CD1c-positive myeloid dendritic cell (primary cell): ENCODE measurements at regions not wholly inside any gene's neighbourhood (a gene's known extent, or its start where the extent isn't known, plus 50 kb on each side); places are given as distances from the start of the nearest gene placed in this dataset.

ENCODE experiments used
- DNase-seq: peaks from one replicate; pipeline ENCODE4 v3.0.0-alpha.2; 2016; ENCODE audit errors: extremely low spot score

GRCh38 chr2:173819852-173820251 lies 145.3 kb downstream of the SP3 start:
- no peak for DNase-seq

DNA sequence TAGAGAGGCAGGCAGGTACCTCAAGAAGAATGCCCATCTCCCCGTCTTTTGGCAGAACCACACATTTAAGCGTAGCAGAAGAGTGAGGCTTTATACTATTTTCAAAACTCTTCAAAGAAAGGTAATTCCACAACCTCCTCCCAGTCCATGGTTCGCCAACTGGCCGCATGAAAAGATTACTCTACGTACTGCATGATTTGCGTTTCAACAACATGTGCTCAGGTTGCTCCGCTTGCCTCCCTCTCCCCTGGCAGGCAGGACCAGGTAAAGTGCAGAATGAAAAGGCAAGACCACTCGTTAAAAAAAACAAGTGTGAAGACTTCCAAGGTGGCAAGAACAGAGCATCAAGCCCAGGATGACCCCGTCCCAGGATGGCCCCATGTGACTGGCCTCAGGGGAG lies 143.7 kb downstream of the SP3 start:
- no peak for DNase-seq

GRCh38 chr2:173822889-173823542 lies 142.2 kb downstream of the SP3 start:
- no peak for DNase-seq

DNA sequence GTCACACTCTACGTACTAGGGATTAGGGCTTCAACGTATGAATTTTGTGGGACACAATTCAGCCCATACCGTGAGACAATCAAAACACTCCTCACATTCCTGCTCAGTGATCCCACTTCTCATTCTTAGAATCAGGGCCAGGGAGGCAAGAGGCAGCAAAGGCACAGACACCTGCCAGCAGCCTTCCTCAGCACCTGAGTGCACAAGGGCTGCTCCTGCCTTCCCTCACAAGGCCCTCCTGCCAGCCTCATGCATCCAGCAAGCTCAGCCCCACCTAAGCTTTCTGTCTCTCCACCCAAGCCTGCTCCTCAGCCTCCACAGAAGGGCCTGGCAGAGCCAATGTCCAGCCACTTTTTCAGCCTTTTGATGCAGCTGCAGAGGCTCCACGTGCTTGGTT lies 141.6 kb downstream of the SP3 start:
- no peak for DNase-seq

GRCh38 chr2:173828189-173829142 lies 136.7 kb downstream of the SP3 start:
- DNase-seq, result no peak

GRCh38 chr2:173829727-173830126 lies 135.4 kb downstream of the SP3 start:
- no peak for DNase-seq

GRCh38 chr2:173830170-173830569 lies 135.0 kb downstream of the SP3 start:
- no peak for DNase-seq

DNA sequence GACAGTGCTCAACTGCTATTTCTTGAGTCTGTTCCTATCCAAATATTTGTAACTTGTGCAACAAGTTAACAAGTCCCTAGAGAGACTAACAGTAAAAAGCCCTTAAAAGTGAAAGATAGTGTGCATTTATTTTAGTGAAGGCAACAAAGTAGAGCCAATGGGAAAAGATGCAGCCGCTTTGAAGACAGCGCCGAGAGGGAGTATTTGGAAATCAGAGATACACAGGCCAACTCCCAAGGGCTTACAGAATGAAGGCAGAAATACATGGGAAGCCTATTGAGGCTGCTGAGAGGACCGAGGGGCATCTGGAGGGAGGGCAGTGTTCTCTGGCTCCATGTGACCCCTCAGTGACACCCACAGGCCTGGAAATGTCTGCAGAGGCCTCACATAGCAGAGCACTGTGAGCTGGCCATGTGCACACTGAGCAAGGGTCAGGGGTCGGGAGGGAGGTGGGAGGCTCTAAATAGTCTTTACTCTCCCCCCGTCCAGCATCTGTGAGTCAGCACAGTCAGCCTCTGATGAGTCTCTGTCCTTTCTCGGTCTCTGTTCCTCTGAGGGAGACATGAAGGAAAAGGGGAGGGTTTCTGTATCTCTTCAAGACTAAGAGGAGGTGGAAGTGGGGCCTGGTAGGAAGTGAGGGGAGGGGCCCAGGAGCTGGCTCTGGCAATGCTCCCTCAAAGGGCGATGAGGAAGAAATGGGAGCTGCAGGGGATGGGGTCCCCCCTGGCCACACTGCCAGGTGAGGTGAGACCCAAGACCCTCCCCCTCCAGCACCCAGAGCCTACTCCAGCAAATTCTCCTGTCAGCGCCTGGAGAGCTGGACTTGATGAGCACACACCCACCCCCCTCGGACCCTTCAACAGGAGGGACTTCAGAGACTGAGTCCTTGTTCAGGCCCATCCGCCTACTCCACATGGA lies 133.6 kb downstream of the SP3 start:
- no peak for DNase-seq

GRCh38 chr2:173834141-173834540 lies 131.0 kb downstream of the SP3 start:
- DNase-seq, result no peak

DNA sequence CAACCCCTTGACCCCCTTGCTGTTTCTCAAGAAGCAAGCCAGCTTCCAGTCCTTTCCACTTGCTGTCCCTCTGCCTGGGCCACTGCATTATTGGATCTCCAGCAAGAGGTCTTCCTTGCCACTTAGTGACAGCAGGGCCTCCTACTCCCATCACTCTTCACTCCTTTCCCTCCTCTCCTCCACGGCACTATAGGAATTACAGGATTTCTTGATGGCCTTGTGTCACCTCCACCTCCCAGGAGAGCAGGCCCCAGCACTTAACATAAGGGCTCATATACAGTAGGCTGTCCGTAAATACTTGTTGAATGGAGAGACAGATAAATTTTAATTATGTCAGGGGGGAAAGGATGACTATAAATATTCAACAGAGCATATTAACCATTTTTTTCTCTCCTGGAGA lies 129.4 kb downstream of the SP3 start:
- no peak for DNase-seq

GRCh38 chr2:173841110-173841509 lies 124.1 kb downstream of the SP3 start:
- DNase-seq, result no peak

- DNase-seq, result no peak
Observed at GRCh38 chr2:173843526-173843925, 121.6 kb downstream of the SP3 start.

DNA sequence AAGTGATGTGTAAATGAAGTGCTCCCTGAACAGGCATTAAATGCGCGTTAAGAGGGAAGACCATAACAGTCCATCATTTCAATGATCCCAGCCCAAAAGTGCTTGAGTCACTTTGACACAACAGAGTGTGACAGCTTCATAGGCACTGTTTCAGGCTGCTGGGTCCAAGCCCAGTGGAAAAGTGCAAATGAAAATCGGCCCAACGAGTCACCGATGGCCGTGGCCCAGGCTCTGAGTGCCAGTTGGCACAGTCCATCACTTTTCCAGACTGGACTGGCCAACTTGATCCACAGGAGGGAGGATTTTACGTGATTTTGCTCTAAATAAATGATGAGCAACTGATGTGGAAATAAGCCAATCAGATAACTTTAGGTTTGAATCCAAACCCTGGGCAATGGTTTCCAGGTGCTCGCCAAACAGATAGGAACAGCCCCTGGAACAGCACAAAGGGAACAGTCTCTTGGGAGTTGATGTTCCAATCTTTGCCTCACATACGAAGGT lies 114.0 kb downstream of the SP3 start:
- DNase-seq, result no peak

DNA sequence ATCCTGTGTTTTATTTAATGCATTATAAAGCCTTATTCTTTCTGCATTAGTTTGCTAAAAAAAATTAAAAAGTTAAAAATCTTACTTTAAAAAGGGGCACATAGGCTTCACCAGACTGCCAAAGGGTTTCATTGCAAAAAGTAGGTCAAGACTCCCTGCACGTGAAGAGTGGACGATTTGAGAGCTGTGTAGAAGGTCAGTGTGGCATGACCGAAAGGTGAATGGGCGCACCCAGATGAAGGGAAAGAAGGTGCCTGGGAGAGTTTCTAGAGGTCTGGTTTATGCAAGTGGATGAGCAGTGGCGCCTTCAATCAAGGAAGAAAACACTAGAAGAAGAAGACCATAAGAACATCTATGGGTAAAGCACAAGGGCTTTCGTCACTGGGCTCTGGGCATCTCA lies 111.0 kb downstream of the SP3 start:
- DNase-seq, result no peak

DNA sequence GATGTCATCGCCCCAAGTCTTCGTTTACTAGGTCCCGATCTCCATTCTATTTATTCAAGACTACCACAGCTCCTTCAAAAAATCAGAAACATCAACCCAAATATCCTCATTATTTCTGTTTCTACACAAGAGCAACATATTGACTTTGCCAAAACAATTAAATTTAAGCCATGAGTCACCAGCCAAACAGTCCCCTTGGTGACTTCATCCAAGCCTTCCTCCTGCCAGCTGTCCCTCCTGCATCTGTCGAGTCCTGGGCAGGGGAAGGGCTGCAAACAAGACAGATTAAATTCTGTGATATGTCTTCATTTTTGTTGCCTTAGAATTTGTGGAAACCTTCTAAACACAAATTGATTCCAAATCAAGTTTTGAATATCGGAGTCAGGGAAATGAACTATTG lies 110.3 kb downstream of the SP3 start:
- DNase-seq, result no peak

GRCh38 chr2:173855661-173856060 lies 109.5 kb downstream of the SP3 start:
- DNase-seq, result no peak
